ENCODE measurements at regions not wholly inside any gene's neighbourhood (a gene's known extent, or its start where the extent isn't known, plus 50 kb on each side); places are given as distances from the start of the nearest gene placed in this dataset.
"Not testable (repeated sequence)": the region's sequence is repeated elsewhere in the genome, so short reads cannot be mapped to it uniquely, and the experiment has no call there.

DNA sequence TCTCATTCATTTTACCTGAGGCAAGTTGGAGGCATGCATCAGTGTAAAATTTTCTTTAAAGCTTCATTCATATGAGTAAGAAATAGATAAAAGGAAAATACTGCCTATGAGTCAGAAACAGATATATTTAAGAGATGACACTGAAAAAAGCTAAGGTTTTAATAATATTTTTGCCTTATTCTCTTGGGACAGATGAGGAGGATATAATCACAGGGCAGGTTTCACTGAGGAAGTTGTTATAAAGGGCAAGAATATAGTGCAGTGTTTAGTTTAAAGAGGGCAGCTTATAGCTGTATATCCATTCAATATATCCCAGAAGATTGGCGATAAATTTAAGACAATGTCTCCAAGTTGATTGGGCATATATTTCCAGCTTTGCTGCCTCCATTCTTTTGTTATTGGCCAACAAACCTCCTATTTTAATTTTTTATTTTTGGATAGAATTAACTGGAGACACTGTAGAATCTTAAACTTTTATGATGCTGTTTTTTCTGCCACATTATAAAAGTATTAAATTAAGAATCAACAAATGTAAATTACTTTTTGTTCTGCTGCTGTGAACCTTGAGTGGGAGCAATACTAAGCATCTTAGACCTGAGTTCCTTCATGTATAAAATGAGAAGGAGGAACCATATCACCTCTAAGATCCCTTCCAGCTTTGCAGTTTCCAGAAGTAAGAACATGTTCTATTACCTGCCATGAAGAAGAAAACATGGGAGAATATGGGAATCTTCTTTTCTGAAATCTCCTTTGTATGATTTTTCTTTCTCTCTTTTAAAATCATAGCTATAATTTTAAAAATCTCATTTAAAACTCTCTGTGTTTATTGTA is 171.6 kb downstream of the S1PR1 start:
- Mint-ChIP-seq H3K9me3 (ENCODE audit: unreplicated experiment) (no peaks in the 10 kb centered on the region), H3K4me3 (ENCODE audit: unreplicated experiment) (no peak overlapping the region), H3K36me3 (ENCODE audit: unreplicated experiment) (no peaks in the 10 kb centered on the region), H3K4me1 (ENCODE audit: unreplicated experiment) (no peaks in the 10 kb centered on the region), H3K27me3 (ENCODE audit: unreplicated experiment) (peaks cover 14% of the 10 kb centered on the region), H3K27ac (ENCODE audit: unreplicated experiment) (no peak overlapping the region)
- TF ChIP-seq, protein P1, sequence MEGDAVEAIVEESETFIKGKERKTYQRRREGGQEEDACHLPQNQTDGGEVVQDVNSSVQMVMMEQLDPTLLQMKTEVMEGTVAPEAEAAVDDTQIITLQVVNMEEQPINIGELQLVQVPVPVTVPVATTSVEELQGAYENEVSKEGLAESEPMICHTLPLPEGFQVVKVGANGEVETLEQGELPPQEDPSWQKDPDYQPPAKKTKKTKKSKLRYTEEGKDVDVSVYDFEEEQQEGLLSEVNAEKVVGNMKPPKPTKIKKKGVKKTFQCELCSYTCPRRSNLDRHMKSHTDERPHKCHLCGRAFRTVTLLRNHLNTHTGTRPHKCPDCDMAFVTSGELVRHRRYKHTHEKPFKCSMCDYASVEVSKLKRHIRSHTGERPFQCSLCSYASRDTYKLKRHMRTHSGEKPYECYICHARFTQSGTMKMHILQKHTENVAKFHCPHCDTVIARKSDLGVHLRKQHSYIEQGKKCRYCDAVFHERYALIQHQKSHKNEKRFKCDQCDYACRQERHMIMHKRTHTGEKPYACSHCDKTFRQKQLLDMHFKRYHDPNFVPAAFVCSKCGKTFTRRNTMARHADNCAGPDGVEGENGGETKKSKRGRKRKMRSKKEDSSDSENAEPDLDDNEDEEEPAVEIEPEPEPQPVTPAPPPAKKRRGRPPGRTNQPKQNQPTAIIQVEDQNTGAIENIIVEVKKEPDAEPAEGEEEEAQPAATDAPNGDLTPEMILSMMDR (IDR thresholded peaks at IDR 0.05): no peak
- DNase-seq (ENCODE audit: extremely low spot score, unreplicated experiment): no peak

DNA sequence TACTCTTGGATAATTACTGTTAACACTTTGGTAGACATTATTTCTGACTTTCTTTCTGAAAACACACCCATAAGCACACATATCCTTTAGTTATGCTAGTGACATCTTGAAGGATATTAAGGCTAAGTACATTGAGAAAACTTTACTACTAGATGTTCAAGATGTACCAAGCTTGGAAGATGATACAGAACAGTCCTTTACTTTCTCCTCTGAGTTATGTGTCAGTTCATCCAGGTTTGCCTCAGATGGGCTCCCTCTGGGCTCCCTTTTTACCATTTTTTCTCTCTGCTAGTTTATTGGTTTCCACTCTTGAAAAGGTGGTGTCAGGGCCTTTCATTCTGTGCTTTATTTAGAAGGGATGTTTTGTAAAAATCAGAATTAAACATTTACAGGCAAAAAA is 172.3 kb downstream of the S1PR1 start:
- TF ChIP-seq, protein P1 (IDR thresholded peaks at IDR 0.05): no peak
- DNase-seq (ENCODE audit: extremely low spot score, unreplicated experiment): no peak
- H3K4me3 Mint-ChIP-seq (ENCODE audit: unreplicated experiment): no peak overlapping the region
- H3K27ac Mint-ChIP-seq (ENCODE audit: unreplicated experiment): no peak overlapping the region
- no peaks in the 10 kb centered on the region for H3K9me3 Mint-ChIP-seq (ENCODE audit: unreplicated experiment)
- peaks cover 14% of the 10 kb centered on the region for H3K27me3 Mint-ChIP-seq (ENCODE audit: unreplicated experiment)
- H3K4me1 Mint-ChIP-seq (ENCODE audit: unreplicated experiment): no peaks in the 10 kb centered on the region
- no peaks in the 10 kb centered on the region for H3K36me3 Mint-ChIP-seq (ENCODE audit: unreplicated experiment)

DNA sequence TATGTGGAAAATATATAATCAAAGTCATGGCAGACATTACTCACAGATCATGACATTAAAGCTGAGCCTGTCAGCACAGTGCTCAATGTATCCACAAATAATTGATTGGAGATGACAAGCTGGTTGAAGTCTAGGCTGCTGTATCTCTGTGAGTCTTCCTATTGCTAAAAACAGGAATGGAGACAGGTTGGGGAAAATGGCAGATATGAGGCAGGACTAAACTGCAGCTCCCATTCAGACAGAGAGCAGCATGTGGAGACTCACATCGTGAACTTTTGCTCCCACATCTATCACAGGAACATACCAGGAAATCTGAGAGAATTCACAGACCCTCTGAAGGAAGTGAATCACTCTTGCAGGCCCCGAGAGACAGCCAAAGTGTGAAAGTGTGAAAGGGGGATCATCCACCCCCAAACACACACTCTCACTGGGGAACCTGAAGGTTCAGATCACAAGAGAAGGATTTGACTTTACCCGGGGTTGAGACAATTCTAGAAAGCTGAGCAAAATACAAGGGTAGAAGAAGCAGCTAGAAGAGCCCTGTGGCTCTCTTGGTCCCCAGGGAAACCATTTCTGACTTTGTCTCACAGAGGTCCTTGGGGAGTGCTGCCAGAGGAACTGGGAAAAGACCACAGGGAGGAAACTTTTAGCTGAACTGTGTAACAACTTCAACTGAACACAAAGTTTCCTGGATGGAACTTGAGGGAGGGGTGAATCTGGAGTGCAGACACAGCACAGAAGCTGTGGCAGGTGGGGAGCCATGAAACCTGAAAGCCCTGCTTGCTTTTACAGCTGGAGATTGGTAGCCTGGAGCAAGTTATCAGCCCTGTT is 173.4 kb downstream of the S1PR1 start:
- Mint-ChIP-seq H3K4me3 (ENCODE audit: unreplicated experiment) (no peak overlapping the region), H3K27ac (ENCODE audit: unreplicated experiment) (no peak overlapping the region), H3K9me3 (ENCODE audit: unreplicated experiment) (no peaks in the 10 kb centered on the region), H3K27me3 (ENCODE audit: unreplicated experiment) (peaks cover 14% of the 10 kb centered on the region), H3K36me3 (ENCODE audit: unreplicated experiment) (no peaks in the 10 kb centered on the region), H3K4me1 (ENCODE audit: unreplicated experiment) (no peaks in the 10 kb centered on the region)
- DNase-seq (ENCODE audit: extremely low spot score, unreplicated experiment): no peak
- TF ChIP-seq, protein P1 (IDR thresholded peaks at IDR 0.05): no peak

DNA sequence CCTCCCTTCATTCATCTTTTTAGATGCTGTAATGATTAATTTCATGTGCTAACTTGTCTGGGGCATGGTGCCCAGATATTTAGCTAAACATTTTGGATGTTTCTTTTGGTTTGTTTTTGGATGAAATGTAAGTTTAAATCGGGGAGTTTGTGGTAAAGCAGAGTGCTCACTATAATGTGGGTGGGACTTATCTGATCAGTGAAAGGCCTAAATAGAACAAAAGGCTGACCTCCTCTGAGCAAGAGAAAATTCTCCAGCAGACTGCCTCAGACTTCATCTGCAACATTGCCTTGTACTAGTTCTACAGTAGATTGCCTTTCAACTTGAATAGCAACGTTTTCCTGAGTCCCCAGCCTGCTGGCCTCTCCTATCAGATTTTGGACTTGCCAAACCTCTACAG is 183.6 kb downstream of the S1PR1 start:
- peaks cover 2% of the 10 kb centered on the region for H3K27me3 Mint-ChIP-seq (ENCODE audit: unreplicated experiment)
- H3K4me1 Mint-ChIP-seq (ENCODE audit: unreplicated experiment): no peaks in the 10 kb centered on the region
- H3K36me3 Mint-ChIP-seq (ENCODE audit: unreplicated experiment): no peaks in the 10 kb centered on the region
- DNase-seq (ENCODE audit: extremely low spot score, unreplicated experiment): no peak
- H3K4me3 Mint-ChIP-seq (ENCODE audit: unreplicated experiment): no peak overlapping the region
- no peak overlapping the region for H3K27ac Mint-ChIP-seq (ENCODE audit: unreplicated experiment)
- H3K9me3 Mint-ChIP-seq (ENCODE audit: unreplicated experiment): peaks cover 8% of the 10 kb centered on the region
- TF ChIP-seq, protein P1 (IDR thresholded peaks at IDR 0.05): no peak

DNA sequence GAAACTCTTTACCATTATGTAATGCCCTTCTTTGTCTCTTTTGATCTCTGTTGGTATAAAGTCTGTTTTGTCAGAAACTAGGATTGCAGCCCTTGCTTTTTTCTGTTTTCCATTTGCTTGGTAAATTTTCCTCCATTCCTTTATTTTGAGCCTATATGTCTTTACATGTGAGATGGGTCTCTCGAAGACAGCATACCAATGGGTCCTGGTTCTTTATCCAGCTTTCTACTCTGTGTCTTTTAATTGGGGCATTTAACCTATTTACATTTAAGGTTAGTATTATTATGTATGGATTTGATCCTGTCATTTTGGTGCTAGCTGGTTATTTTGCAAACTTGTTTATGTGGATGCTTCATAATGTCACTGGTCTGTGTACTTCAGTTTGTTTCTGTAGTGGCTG is 191.3 kb downstream of the S1PR1 start:
- H3K4me3 Mint-ChIP-seq (ENCODE audit: unreplicated experiment); H3K4me1 Mint-ChIP-seq (ENCODE audit: unreplicated experiment); H3K36me3 Mint-ChIP-seq (ENCODE audit: unreplicated experiment); H3K27me3 Mint-ChIP-seq (ENCODE audit: unreplicated experiment); H3K9me3 Mint-ChIP-seq (ENCODE audit: unreplicated experiment); DNase-seq (ENCODE audit: extremely low spot score, unreplicated experiment); H3K27ac Mint-ChIP-seq (ENCODE audit: unreplicated experiment): not testable (repeated sequence)

All from osteocyte (in vitro differentiated cells).